ENCODE measurements at regions not wholly inside any gene's neighbourhood (a gene's known extent, or its start where the extent isn't known, plus 50 kb on each side); places are given as distances from the start of the nearest gene placed in this dataset.

DNA sequence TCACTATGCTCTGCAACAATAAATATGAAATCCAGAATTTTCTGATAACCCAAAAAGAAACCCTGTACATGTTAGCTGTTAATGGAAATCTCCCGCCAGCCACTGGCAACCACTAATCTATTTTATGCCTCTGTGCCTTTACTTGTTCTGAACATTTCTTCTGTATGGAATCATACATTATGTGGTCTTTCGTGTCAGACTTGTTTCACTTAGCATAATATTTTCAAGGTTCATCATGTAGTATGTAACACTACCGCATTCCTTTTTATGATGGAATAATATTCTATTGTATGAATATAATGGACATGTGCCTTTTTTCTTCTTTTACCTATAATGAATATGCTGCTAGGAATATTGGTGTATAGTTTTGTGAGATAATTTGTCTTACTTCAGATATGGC, 1123.3 kb downstream of the EFNB2 start:
- no peaks in the 10 kb centered on the region for H3K4me1 Mint-ChIP-seq
- peaks cover 0 to 4% (median under 1%) of the 10 kb centered on the region in 7 donors for H3K9me3 Mint-ChIP-seq
- no peak for ATAC-seq (ENCODE audit: low read depth in 2 of 2)
- H3K27ac Mint-ChIP-seq, result no peak overlapping the region
- H3K4me3 Mint-ChIP-seq, result no peak overlapping the region
- H3K36me3 Mint-ChIP-seq, result no peaks in the 10 kb centered on the region
- no peaks in the 10 kb centered on the region for H3K27me3 Mint-ChIP-seq
- no peak for DNase-seq

DNA sequence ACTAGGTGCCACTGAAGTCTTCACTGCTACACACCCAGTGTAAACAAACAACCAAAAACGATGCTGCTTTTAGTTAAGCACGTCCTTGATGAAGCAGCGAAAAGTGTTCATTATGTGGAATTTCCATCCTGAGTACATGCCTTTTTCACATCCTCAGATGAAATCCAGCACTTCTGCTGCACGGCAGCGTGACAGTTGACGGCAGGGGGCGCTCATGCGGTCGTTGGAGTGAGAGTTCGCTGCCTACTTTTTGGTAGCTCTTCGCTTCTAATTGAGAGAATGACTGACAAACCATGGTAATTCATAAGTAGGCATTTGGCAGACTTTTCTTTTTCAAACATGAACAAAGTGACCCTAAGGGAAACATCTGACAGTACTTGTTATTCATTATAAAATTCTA, 1124.9 kb downstream of the EFNB2 start:
- Mint-ChIP-seq H3K36me3 (no peaks in the 10 kb centered on the region), H3K4me3 (no peak overlapping the region), H3K27ac (no peak overlapping the region), H3K27me3 (no peaks in the 10 kb centered on the region), H3K9me3 (peaks cover 0 to 4% (median 0%) of the 10 kb centered on the region in 7 donors), H3K4me1 (no peaks in the 10 kb centered on the region)
- DNase-seq (no peak), ATAC-seq (ENCODE audit: low read depth in 2 of 2) (no peak)

DNA sequence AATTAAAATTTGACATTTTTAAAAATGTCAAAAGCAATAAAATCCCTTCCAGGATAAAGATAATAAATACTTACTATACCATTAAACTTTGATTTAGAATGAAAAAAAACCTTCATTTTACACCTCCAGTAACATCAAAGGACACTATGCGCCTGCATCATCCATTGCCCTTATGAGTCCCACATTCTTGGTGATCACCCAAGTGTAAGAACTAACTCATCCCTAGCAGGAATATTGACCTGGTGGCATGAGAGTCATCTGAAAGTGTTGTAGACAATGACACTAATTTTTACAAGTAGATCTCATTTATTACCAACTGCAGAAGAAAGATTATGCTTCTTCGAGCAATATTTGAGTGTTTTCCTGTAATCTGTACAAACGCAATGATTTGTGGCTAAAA, 1128.9 kb downstream of the EFNB2 start:
- H3K9me3 Mint-ChIP-seq, result peaks cover 0 to 4% (median 2%) of the 10 kb centered on the region in 7 donors
- no peak overlapping the region for H3K27ac Mint-ChIP-seq
- H3K4me3 Mint-ChIP-seq, result no peak overlapping the region
- H3K36me3 Mint-ChIP-seq, result no peaks in the 10 kb centered on the region
- no peaks in the 10 kb centered on the region for H3K27me3 Mint-ChIP-seq
- H3K4me1 Mint-ChIP-seq, result no peaks in the 10 kb centered on the region
- ATAC-seq (ENCODE audit: low read depth in 2 of 2) (no peak), DNase-seq (no peak)

DNA sequence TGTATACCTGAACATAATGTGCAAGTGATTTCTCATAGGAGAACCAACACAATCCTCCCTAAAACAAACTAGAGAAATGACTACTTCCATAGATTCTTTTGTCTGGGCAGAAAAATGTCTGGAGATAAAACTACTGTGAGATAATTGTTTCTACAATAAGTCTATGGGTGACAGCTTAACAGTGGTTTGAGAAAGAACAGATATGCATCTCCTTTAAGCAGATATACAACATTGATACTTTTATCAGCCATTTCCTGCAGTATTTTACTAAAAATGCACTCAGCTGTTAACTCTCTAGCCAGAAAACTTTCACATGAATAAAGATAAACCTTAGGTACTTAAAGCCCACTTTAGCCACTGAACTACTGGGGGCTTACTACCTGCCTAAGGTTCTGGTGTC, 1132.4 kb downstream of the EFNB2 start:
- H3K36me3 Mint-ChIP-seq, result no peaks in the 10 kb centered on the region
- H3K27me3 Mint-ChIP-seq, result no peaks in the 10 kb centered on the region
- H3K9me3 Mint-ChIP-seq, result peaks cover 0 to 5% (median 3%) of the 10 kb centered on the region in 7 donors
- no peak for ATAC-seq (ENCODE audit: low read depth in 2 of 2)
- DNase-seq, result no peak
- H3K4me3 Mint-ChIP-seq, result no peak overlapping the region
- H3K27ac Mint-ChIP-seq, result no peak overlapping the region
- H3K4me1 Mint-ChIP-seq, result no peaks in the 10 kb centered on the region

DNA sequence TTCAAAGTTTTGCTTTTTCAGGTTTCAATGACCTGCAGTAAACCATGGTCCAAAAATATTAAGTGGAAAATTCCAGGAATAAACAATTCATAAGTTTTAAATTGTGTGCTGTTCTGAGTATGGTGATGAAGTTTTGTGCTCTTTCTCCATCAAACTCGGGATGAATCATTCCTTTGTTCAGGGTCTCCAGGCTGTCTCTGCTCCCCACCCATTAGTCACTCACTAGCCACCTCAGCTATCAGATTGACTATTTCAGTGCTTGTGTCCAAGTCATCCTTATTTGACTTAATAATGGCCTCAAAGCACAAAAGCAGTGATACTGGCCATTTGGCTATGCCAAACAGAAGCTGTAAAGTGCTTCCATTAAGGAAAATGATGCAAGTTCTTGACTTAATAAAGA, 1140.4 kb downstream of the EFNB2 start:
- Mint-ChIP-seq H3K36me3 (no peaks in the 10 kb centered on the region), H3K27me3 (no peaks in the 10 kb centered on the region), H3K4me3 (no peak overlapping the region), H3K27ac (no peak overlapping the region), H3K9me3 (peaks cover 0 to 5% (median 4%) of the 10 kb centered on the region in 7 donors), H3K4me1 (no peaks in the 10 kb centered on the region)
- DNase-seq, result no peak
- ATAC-seq (ENCODE audit: low read depth in 2 of 2), result no peak

DNA sequence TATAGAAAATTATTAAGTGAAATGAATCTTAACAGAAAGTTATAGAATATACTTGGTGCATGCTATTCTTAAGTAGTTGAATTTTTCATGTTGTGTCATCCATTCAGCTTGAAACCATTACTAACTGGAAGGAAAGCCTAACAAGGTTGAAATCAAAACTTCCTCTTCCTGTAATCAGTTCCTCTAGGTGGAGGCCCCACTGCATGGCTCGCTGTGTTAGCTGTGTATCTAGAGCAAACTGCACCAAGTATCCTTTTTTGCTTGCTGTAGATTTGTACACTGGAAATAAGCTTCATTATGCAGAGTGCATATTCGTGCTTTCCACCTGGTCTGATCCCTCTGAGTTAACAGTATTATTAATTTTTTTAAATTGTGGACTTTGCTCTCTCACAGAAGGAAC, 1146.1 kb downstream of the EFNB2 start:
- Mint-ChIP-seq H3K4me1 (no peaks in the 10 kb centered on the region), H3K27me3 (no peaks in the 10 kb centered on the region), H3K27ac (no peak overlapping the region), H3K9me3 (peaks cover 0 to 3% (median 0%) of the 10 kb centered on the region in 7 donors), H3K4me3 (no peak overlapping the region), H3K36me3 (no peaks in the 10 kb centered on the region)
- ATAC-seq (ENCODE audit: low read depth in 2 of 2), result no peak
- no peak for DNase-seq

DNA sequence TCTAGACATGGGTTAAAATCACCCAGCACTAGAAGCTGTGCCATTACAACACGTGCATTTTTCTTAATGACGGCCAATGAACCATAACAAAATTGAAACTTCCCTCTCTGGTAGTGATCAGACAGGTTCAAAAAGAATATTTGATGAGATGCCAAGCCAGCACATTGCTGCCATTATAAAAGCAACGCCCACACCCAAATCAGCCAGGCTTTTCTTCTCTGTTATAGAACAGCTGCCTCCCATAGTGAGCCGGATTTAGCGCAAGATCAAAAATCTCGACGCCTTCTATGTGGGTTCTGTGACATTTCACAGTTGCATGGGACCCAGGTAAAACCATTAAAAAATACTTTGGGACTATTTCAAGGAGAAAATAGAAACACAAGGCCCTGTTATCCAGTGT, 1158.0 kb downstream of the EFNB2 start:
- no peak for DNase-seq
- H3K4me1 Mint-ChIP-seq, result no peaks in the 10 kb centered on the region
- no peak overlapping the region for H3K4me3 Mint-ChIP-seq
- ATAC-seq (ENCODE audit: low read depth in 2 of 2), result no peak
- peaks cover 0 to 4% (median 0%) of the 10 kb centered on the region in 7 donors for H3K9me3 Mint-ChIP-seq
- no peak overlapping the region for H3K27ac Mint-ChIP-seq
- H3K36me3 Mint-ChIP-seq, result no peaks in the 10 kb centered on the region
- H3K27me3 Mint-ChIP-seq, result no peaks in the 10 kb centered on the region

DNA sequence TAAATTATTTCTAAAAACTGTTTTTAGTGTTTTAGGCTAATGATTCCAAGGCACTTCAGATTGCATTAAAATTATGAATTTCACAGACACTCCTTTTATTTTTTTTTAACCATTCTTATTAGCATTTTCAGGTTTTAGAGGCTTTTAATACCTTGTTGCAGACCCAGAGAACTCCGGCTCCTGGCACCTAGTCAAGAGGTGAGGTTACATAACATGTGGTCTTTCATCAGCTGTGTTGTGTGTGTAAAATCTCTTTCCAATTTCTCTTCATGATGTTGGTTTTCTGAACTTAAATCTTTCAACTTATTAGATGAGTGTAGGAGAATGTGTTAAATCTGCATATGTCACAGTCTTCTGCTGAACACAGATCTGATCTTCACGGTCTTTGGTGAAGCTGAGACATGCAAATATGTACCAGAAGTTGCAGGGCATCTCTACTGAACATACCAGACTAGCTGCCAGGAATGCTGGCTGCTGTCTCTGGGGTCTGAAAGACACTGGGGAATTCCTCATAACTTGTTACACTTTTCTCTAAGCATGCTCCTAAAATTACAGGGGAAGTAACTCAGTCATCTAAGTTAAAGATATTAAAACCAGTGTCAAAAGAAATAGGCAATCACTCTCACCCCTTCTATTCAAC, 1165.3 kb downstream of the EFNB2 start:
- Mint-ChIP-seq H3K27me3 (no peaks in the 10 kb centered on the region), H3K4me3 (no peak overlapping the region), H3K36me3 (no peaks in the 10 kb centered on the region), H3K4me1 (no peaks in the 10 kb centered on the region), H3K9me3 (peaks cover 0 to 5% (median 2%) of the 10 kb centered on the region in 7 donors), H3K27ac (no peak overlapping the region)
- DNase-seq, result no peak
- ATAC-seq (ENCODE audit: low read depth in 2 of 2), result no peak

DNA sequence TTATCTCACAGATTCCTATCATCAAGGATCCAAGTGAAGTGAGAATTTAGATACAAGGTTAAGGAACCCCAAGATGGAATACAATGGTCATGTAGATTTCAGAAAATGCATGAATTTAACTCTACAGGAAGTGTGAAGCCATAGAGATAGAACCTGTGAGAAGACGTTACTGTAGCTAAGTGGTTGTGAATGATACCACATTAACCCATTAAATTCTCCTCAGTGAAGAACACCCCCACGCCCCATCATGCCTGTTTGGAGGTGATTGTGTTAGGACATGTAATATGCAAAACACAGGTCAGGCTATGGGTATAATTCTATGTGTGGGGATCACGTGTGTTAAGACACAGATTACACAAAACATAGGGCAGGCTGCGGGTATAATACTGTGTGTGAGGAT, 1166.7 kb downstream of the EFNB2 start:
- no peaks in the 10 kb centered on the region for H3K4me1 Mint-ChIP-seq
- H3K27ac Mint-ChIP-seq, result no peak overlapping the region
- H3K9me3 Mint-ChIP-seq, result peaks cover 0 to 5% (median 2%) of the 10 kb centered on the region in 7 donors
- no peaks in the 10 kb centered on the region for H3K36me3 Mint-ChIP-seq
- no peaks in the 10 kb centered on the region for H3K27me3 Mint-ChIP-seq
- ATAC-seq (ENCODE audit: low read depth in 2 of 2) (no peak), DNase-seq (no peak)
- H3K4me3 Mint-ChIP-seq, result no peak overlapping the region

DNA sequence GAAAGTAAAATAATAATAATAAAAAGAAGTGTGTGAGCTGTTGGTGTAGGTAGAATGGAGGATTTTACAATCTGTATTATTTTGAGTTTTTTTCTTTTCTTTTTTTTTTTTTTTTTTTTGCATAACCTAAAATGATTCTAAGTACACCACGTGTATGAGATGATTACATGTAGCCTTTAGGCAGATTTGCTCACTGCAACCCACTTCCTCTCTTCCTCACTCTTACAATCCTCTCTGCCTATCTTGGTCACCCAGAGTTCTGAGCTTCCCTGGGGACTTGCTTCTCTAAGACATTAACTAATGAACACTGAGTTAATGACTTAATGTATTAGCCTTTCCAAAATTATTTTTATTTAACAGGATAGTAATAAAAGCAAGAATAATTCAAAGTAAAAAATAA, 1169.6 kb downstream of the EFNB2 start:
- no peaks in the 10 kb centered on the region for H3K36me3 Mint-ChIP-seq
- H3K27me3 Mint-ChIP-seq, result no peaks in the 10 kb centered on the region
- no peak for ATAC-seq (ENCODE audit: low read depth in 2 of 2)
- H3K4me3 Mint-ChIP-seq, result no peak overlapping the region
- H3K9me3 Mint-ChIP-seq, result peaks cover 0 to 3% (median 0%) of the 10 kb centered on the region in 7 donors
- no peak overlapping the region for H3K27ac Mint-ChIP-seq
- DNase-seq, result no peak
- H3K4me1 Mint-ChIP-seq, result no peaks in the 10 kb centered on the region

DNA sequence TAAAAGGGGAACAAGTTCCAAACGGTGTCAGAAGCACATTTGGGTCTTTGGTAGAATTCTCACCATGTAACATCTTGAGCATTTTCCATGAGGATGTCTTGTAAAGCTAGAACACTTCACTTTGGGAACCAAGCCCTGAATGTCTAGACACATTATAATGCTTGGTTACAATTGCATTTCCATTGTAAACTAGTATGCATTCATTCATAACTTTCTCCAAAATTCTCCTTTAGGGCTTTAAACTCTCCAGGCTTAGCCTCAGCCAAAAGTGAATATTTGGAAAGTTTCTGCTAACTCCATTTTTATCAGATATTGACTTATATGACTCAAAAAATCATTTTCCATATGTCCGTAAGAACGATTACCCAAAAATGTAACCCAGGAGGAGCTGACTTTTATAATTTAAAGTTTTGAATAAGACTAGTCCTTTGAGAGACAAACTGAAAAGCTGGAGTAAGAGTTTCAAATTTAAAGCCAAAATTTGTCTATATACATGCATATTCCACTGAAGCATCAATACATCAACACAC, 1170.4 kb downstream of the EFNB2 start:
- Mint-ChIP-seq H3K27me3 (no peaks in the 10 kb centered on the region), H3K4me1 (no peaks in the 10 kb centered on the region), H3K36me3 (no peaks in the 10 kb centered on the region), H3K27ac (no peak overlapping the region), H3K9me3 (peaks cover 0 to 2% (median 0%) of the 10 kb centered on the region in 7 donors), H3K4me3 (no peak overlapping the region)
- DNase-seq (no peak), ATAC-seq (ENCODE audit: low read depth in 2 of 2) (no peak)

DNA sequence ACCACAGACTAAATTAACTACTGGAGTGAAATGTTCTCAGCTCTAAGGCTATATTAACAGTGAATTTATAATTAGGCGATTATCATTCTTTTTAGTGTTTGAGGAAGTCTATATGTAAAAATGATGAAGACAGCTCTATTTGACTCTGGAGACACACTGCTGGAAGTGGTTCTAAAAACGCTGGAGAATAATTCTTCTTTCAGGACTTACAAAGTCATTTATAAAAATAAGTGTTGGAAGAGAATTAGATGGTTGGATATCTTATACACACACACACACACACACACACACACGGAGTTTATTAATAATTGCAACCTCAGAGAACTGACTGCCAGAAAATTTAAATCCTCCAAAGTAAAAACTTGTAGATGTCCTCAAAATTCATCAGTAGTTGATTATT, 1171.3 kb downstream of the EFNB2 start:
- H3K36me3 Mint-ChIP-seq, result no peaks in the 10 kb centered on the region
- no peak overlapping the region for H3K4me3 Mint-ChIP-seq
- peaks cover 0 to 5% (median 0%) of the 10 kb centered on the region in 7 donors for H3K9me3 Mint-ChIP-seq
- DNase-seq (no peak), ATAC-seq (ENCODE audit: low read depth in 2 of 2) (no peak)
- no peak overlapping the region for H3K27ac Mint-ChIP-seq
- no peaks in the 10 kb centered on the region for H3K27me3 Mint-ChIP-seq
- no peaks in the 10 kb centered on the region for H3K4me1 Mint-ChIP-seq

DNA sequence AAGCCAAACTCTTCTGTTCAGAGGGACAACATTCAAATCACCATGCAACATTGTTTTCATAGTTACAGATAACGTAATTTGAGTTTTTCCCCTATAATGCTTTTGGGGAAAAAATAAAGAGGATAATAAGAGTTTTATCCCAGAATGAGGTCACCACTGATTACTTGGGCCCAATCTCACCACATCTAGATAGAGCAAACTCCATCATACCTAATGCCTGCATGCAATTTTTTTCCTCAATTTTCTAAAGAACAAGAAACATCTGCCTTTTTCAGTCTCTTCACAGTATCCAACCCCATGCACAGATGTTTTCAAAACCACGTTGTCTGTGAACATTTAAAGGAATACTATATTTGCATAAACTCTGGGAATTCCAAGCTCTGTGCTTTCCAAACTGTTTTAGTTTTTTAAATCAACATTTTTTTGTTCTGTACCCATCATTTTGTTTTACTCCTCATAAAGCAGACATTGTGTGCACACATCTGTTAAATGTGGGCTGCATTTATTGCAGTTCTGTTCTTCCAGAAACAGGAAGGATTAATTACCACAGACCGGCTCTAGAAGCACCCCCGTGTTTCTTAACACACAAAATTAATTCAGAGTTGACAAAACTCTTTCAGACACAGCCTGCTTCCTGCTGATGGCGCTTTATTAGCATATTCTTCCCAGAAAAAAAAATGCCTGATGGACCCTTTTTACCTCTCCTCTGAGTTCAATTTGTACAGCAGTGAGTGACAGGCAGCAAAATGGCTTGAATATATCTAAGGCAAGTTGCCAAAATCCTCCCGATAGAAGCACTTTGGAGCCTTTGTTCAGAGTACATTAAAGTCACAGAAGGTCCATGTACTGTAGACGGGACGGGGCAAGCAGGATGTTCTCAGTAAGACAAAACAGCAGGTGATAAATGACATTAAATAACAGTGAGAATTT, 1171.9 kb downstream of the EFNB2 start:
- no peak overlapping the region for H3K4me3 Mint-ChIP-seq
- H3K27me3 Mint-ChIP-seq, result no peaks in the 10 kb centered on the region
- no peak for ATAC-seq (ENCODE audit: low read depth in 2 of 2)
- no peaks in the 10 kb centered on the region for H3K4me1 Mint-ChIP-seq
- no peak overlapping the region for H3K27ac Mint-ChIP-seq
- no peak for DNase-seq
- peaks cover 0 to 5% (median 0%) of the 10 kb centered on the region in 7 donors for H3K9me3 Mint-ChIP-seq
- H3K36me3 Mint-ChIP-seq, result no peaks in the 10 kb centered on the region

DNA sequence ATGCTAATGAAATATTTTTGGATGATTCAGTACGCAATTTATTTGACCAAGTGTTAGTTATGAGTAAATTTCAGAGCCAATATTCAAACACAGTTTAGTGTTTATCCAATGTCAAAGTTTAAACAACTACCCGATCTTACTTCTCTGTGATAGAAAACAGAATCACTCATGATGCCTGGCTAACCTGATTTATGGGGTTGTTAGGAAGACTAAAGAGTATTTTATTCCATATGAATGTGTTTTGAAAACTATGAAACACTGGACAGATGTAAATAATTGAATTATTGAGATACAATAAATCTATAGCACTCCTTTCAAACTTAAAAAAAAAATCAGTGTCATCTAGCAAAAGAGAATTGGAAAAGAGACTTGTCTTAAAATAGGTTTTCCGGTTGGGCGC, 1181.8 kb downstream of the EFNB2 start:
- no peaks in the 10 kb centered on the region for H3K36me3 Mint-ChIP-seq
- no peaks in the 10 kb centered on the region for H3K4me1 Mint-ChIP-seq
- no peak overlapping the region for H3K27ac Mint-ChIP-seq
- no peak overlapping the region for H3K4me3 Mint-ChIP-seq
- DNase-seq, result no peak
- H3K9me3 Mint-ChIP-seq, result peaks cover 0 to 4% (median 0%) of the 10 kb centered on the region in 7 donors
- no peak for ATAC-seq (ENCODE audit: low read depth in 2 of 2)
- no peaks in the 10 kb centered on the region for H3K27me3 Mint-ChIP-seq

Data from naive B cell (primary cell).